ENCODE measurements at regions not wholly inside any gene's neighbourhood (a gene's known extent, or its start where the extent isn't known, plus 50 kb on each side); places are given as distances from the start of the nearest gene placed in this dataset.

GRCh38 chr3:82329300-82329699 lies 567.9 kb upstream of the GBE1 start:
- no peak for TF ChIP-seq CTCF (IDR thresholded peaks at IDR 0.05; ENCODE audit: borderline replicate concordance, insufficient read depth, low read depth, low read length)

GRCh38 chr3:82311901-82312300 lies 550.5 kb upstream of the GBE1 start:
- no peak for TF ChIP-seq CTCF (IDR thresholded peaks at IDR 0.05; ENCODE audit: borderline replicate concordance, insufficient read depth, low read depth, low read length)
- H3K4me3 ChIP-seq (ENCODE audit: low read depth, low read length) = no peak overlapping the region

More at GRCh38 chr3:82329300-82329699, 567.9 kb upstream of the GBE1 start:
- no peak overlapping the region for H3K4me3 ChIP-seq (ENCODE audit: low read depth, low read length)

GRCh38 chr3:82308755-82309154 lies 547.3 kb upstream of the GBE1 start:
- no peak for TF ChIP-seq CTCF (IDR thresholded peaks at IDR 0.05; ENCODE audit: borderline replicate concordance, insufficient read depth, low read depth, low read length)
- H3K4me3 ChIP-seq (ENCODE audit: low read depth, low read length) = no peak overlapping the region

- TF ChIP-seq CTCF (IDR thresholded peaks at IDR 0.05; ENCODE audit: borderline replicate concordance, insufficient read depth, low read depth, low read length) = no peak
- no peak overlapping the region for H3K4me3 ChIP-seq (ENCODE audit: low read depth, low read length)
Observed at GRCh38 chr3:82306189-82306588, 544.7 kb upstream of the GBE1 start.

GRCh38 chr3:82294609-82295008 lies 533.2 kb upstream of the GBE1 start:
- no peak for TF ChIP-seq CTCF (IDR thresholded peaks at IDR 0.05; ENCODE audit: borderline replicate concordance, insufficient read depth, low read depth, low read length)
- no peak overlapping the region for H3K4me3 ChIP-seq (ENCODE audit: low read depth, low read length)

GRCh38 chr3:82293867-82294266 lies 532.4 kb upstream of the GBE1 start:
- no peak for TF ChIP-seq CTCF (IDR thresholded peaks at IDR 0.05; ENCODE audit: borderline replicate concordance, insufficient read depth, low read depth, low read length)

GRCh38 chr3:82293435-82293834 lies 532.0 kb upstream of the GBE1 start:
- no peak overlapping the region for H3K4me3 ChIP-seq (ENCODE audit: low read depth, low read length)
- TF ChIP-seq CTCF (IDR thresholded peaks at IDR 0.05; ENCODE audit: borderline replicate concordance, insufficient read depth, low read depth, low read length) = no peak

More at GRCh38 chr3:82293867-82294266, 532.4 kb upstream of the GBE1 start:
- no peak overlapping the region for H3K4me3 ChIP-seq (ENCODE audit: low read depth, low read length)

All from GM12875 (cell line).